ENCODE measurements at regions not wholly inside any gene's neighbourhood (a gene's known extent, or its start where the extent isn't known, plus 50 kb on each side); places are given as distances from the start of the nearest gene placed in this dataset.
"Not testable (repeated sequence)": the region's sequence is repeated elsewhere in the genome, so short reads cannot be mapped to it uniquely, and the experiment has no call there.

DNA sequence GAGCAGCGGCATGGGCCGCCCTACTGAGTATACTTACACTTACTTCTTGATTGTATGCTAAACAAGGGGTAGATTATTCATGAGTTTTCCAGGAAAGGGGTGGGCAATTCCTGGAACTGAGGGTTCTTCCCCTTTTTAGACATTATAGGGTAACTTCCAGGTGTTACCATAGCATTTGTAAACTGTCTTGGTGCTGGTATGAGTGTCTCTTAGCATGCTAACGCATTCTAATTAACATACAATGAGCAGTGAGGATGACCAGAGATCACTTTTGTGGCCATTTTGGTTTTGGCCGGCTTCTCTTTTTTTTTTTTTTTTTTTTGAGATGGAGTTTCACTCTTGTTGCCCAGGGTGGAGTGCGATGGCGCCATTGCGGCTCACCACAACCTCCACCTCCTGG, 491.8 kb upstream of the AUTS2 start:
- not testable (repeated sequence) for H3K4me3 Mint-ChIP-seq, ATAC-seq

DNA sequence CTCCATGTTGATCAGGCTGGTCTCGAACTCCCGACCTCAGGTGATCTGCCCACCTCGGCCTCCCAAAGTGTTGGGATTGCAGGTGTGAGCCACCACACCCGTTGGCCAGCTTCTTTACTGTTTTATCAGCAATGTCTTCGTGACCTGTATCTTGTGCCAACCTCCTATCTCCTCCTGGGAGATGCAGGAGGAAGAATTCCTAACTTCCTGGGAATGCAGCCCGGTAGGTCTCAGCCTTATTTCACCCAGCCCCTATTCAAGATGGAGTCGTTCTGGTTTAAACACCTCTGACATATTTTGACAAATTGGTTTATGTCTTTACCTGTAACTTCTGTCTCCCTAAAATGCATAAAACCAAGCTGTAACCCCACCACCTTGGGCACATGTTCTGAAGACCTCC, 491.3 kb upstream of the AUTS2 start:
- H3K4me1 Mint-ChIP-seq, H3K4me3 Mint-ChIP-seq, DNase-seq, H3K27ac Mint-ChIP-seq, ATAC-seq, H3K27me3 Mint-ChIP-seq: not testable (repeated sequence)
- peaks cover under 1 to 22% of the 10 kb centered on the region in 2 donors for H3K9me3 Mint-ChIP-seq

More for the DNA sequence above, 491.8 kb upstream of the AUTS2 start:
- not testable (repeated sequence) for H3K4me1 Mint-ChIP-seq, H3K27ac Mint-ChIP-seq, H3K27me3 Mint-ChIP-seq, DNase-seq
- peaks cover 0 to 20% of the 10 kb centered on the region in 2 donors for H3K9me3 Mint-ChIP-seq

DNA sequence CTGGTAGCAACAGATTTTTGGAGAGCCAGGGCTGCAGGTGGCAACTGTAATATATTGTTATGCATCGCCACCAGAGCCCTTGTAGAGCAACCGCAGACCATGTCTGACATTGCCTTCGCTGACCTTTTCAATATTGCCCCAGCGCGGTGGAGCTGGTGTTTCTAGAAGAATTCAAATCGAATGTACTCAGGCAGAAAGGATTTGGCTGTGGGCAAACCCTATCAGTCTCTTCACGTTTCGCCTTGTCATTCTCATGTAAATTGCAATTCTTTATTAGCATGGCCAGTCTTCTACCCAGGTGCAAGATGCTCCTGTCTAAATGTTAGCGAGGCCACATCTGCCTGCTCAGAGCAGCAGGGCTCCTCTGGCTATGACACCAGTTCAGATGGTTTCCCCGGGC, 490.2 kb upstream of the AUTS2 start:
- DNase-seq: no peak
- no peak overlapping the region for H3K27ac Mint-ChIP-seq
- no peak for ATAC-seq
- H3K27me3 Mint-ChIP-seq: no peaks in the 10 kb centered on the region
- no peak overlapping the region for H3K4me3 Mint-ChIP-seq
- H3K9me3 Mint-ChIP-seq: peaks cover 5 to 25% of the 10 kb centered on the region in 2 donors
- H3K4me1 Mint-ChIP-seq: no peaks in the 10 kb centered on the region

DNA sequence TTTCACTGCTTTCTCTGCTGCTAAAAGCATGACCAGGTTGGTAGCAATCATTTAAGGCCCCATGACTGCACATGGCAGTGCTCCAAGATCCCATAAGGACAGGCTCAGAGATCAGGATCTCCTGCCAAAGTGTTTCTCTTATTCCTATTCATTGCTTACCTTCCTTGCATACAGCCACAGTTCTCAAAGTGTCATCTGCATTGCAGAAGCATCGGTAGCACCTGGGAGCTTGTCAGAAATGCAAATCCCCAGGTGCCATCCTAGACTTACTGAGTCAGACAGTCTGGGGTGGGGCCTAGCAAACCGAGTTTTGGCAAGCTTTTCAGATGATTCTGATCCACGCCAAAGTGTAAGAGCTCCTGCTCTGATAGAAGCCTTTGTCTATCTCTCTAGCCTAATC, 489.0 kb upstream of the AUTS2 start:
- H3K27me3 Mint-ChIP-seq: no peaks in the 10 kb centered on the region
- H3K9me3 Mint-ChIP-seq: peaks cover 5 to 24% of the 10 kb centered on the region in 2 donors
- H3K4me3 Mint-ChIP-seq: no peak overlapping the region
- DNase-seq: no peak
- no peak for ATAC-seq
- no peaks in the 10 kb centered on the region for H3K4me1 Mint-ChIP-seq
- H3K27ac Mint-ChIP-seq: no peak overlapping the region

DNA sequence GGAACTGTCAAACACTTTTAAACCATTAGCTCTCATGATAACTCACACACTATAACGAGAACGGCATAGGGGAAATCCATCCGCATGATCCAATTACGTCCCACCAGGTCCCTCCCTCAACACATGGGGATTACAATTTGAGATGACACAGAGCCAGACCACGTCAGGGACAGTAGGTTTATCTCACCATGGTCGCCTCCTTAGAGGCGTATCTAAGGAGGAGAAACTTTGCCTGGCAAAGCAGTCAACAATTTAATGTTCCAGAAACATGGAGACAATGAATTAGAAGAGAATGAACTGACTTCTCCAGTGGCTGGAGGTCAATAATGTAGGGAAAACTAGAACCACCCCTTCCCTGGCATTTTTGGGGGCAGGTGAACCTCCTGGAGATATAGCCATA, 488.4 kb upstream of the AUTS2 start:
- ATAC-seq: no peak
- H3K27me3 Mint-ChIP-seq: no peaks in the 10 kb centered on the region
- peaks cover 5 to 24% of the 10 kb centered on the region in 2 donors for H3K9me3 Mint-ChIP-seq
- no peaks in the 10 kb centered on the region for H3K4me1 Mint-ChIP-seq
- no peak for DNase-seq
- H3K4me3 Mint-ChIP-seq: no peak overlapping the region
- H3K27ac Mint-ChIP-seq: no peak overlapping the region

DNA sequence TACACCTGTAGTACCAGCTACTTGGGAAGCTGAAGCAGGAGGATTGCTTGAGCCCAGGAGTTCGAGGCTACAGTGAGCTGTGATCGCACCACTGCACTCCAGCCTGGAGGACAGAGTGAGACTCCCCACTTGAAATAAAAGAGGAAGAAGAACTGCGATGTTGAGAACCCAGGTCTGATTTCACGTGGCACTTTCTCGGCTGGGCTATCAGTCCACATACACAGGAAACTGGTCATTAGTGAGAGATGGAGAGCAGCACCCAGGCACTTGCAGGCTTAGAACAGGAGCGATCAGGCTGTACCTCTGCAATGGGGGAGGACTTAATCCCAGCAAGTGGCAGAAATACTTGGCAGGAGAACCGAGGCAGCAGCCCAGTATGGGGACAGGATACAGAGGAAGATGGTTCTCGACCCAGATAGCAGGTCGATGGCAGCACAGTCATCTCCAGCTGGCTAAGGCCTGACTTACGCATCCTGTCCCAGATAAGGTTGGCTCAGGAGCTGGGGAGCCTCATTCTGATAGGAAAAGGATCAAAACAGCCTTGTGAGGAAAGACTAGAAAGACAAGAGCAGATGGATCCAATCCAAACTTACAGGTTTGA, 487.7 kb upstream of the AUTS2 start:
- H3K9me3 Mint-ChIP-seq: peaks cover 5 to 24% of the 10 kb centered on the region in 2 donors
- no peak for DNase-seq
- H3K27me3 Mint-ChIP-seq: no peaks in the 10 kb centered on the region
- H3K27ac Mint-ChIP-seq: no peak overlapping the region
- no peak overlapping the region for H3K4me3 Mint-ChIP-seq
- H3K4me1 Mint-ChIP-seq: no peaks in the 10 kb centered on the region
- ATAC-seq: no peak

DNA sequence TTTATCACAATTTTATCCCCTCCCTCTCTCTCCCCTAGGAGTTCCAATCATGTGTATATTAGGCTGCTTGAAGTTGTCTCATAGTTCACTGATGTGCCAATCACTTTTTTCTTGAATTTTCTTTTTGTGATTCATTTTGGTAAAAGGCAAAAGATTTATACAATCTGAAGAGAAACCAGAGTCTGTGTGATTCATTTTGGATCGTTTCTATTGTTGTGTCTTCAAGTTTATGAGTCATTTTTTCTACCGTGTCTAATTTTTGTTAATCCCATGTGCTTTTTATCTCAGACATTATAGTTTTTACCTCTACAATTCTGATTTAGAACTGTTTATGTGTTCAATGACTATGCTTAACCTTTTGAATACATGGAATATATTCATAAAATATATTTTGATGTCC, 483.9 kb upstream of the AUTS2 start:
- Mint-ChIP-seq H3K4me3 (no peak overlapping the region), H3K9me3 (peaks cover 8 to 24% of the 10 kb centered on the region in 2 donors), H3K27ac (no peak overlapping the region), H3K4me1 (no peaks in the 10 kb centered on the region), H3K27me3 (no peaks in the 10 kb centered on the region)
- no peak for DNase-seq
- ATAC-seq: no peak

DNA sequence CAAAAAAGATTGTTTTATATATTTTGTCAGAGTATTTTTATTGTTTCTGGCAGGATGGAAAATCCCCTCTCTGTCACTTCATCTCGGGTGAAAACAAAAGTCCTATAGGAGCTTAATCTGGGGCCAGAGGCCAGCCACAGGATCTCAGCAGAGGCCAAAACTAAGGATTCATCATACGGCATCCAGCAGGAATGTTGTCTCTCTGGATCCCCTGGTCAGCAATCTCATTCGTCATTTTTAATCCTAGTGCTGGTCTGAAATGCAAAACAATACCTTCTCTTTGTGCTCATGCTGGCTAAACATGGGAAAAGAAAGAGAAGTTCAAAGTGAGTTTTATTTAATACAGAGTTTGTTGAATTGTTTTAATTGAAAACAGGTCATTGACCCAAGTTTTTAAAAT, 482.5 kb upstream of the AUTS2 start:
- DNase-seq: no peak
- Mint-ChIP-seq H3K4me1 (no peaks in the 10 kb centered on the region), H3K9me3 (peaks cover 8 to 18% of the 10 kb centered on the region in 2 donors), H3K27me3 (no peaks in the 10 kb centered on the region), H3K4me3 (no peak overlapping the region), H3K27ac (no peak overlapping the region)
- no peak for ATAC-seq

DNA sequence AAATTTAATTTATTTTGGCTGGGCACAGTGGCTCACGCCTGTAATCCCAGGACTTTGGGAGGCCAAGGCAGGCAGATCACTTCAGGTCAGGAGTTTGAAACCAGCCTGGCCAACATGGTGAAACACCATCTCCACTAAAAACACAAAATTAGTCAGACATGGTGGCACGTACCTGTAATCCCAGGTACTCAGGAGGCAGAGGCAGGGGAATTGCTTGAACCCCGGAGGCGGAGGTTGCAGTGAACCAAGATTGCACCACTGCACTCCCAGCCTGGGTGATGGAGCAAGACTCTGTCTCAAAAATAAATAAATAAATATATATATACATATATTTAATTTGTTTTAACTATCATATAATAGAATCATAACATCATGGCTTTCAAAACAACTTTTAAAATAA, 482.1 kb upstream of the AUTS2 start:
- H3K27ac Mint-ChIP-seq, H3K4me3 Mint-ChIP-seq, ATAC-seq, H3K27me3 Mint-ChIP-seq, H3K4me1 Mint-ChIP-seq, DNase-seq: not testable (repeated sequence)
- H3K9me3 Mint-ChIP-seq: peaks cover 8 to 15% of the 10 kb centered on the region in 2 donors

DNA sequence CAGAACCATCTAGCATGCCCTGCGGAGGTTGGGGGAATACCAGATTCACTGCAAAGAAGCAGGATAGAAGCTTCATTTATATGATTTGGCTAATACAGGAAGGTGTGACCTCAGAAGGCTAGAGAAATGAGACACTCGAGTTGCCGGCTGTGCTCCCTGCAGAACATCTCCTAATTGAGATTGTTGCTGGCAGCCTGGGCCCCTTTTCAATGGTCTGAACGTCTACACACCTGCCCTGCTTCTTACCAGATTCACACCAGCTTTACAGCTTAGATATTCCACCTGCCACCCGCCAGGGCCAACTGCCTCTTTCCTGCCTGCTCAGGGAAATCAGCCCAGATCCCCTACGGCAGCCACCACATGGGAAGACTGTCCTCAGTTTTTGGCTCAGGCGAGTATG, 475.3 kb upstream of the AUTS2 start:
- ATAC-seq (no peak), DNase-seq (no peak)
- Mint-ChIP-seq H3K27ac (no peak overlapping the region), H3K27me3 (peaks cover 7% of the 10 kb centered on the region), H3K4me3 (no peak overlapping the region), H3K9me3 (peaks cover 0 to 7% of the 10 kb centered on the region in 2 donors), H3K4me1 (no peaks in the 10 kb centered on the region)

DNA sequence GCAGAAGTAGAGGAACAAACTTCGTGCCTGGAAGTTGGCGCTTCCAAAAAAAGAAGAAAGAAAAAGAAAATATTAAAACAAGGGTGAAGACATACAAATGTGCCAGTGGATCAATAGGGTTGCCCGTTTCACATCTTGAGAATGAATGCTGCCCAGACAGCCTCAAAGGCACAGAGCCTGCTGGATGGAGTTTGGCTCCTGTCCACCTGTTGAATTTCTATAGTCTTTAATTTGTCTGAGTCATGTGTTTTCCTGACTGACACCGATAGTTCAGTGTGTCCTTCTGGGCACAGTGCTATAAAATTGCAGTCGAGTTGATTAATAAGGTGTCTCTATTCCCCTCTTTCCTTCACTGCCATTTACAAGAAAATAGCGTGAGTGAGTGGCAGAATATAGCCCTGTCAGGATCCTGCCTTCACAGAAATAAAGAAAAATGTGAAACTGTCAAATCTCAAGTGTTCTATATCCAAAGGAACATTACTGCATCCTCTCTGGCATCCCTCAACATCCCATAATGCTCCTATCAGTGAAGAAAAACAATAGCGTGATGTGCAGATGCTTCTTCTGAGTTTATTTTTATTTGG, 471.3 kb upstream of the AUTS2 start:
- DNase-seq (no peak), ATAC-seq (no peak)
- H3K4me1 Mint-ChIP-seq: no peaks in the 10 kb centered on the region
- H3K9me3 Mint-ChIP-seq: peaks cover 0 to 19% of the 10 kb centered on the region in 2 donors
- H3K27ac Mint-ChIP-seq: no peak overlapping the region
- peaks cover 7% of the 10 kb centered on the region for H3K27me3 Mint-ChIP-seq
- no peak overlapping the region for H3K4me3 Mint-ChIP-seq

DNA sequence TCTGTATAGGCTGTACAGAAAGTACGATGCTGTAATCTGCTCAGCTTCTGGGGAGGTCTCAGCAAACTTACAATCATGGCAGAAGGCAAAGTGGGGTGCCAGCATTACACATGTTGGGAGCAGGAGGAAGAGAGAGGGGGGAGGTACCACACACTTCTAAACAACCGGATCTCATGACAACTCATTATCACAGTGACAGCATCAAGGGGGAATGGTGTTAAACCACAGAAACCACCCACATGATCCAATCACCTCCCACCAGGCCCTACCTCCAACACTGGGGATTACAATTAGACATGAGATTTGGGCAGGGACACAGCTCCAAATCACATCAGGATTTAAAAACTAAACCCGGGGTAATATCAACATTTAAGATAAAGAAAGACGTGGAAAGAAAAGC, 468.8 kb upstream of the AUTS2 start:
- ATAC-seq (no peak), DNase-seq (no peak)
- Mint-ChIP-seq H3K4me3 (no peak overlapping the region), H3K9me3 (peaks cover 0 to 25% of the 10 kb centered on the region in 2 donors), H3K4me1 (no peaks in the 10 kb centered on the region), H3K27me3 (peaks cover 18% of the 10 kb centered on the region), H3K27ac (no peak overlapping the region)

DNA sequence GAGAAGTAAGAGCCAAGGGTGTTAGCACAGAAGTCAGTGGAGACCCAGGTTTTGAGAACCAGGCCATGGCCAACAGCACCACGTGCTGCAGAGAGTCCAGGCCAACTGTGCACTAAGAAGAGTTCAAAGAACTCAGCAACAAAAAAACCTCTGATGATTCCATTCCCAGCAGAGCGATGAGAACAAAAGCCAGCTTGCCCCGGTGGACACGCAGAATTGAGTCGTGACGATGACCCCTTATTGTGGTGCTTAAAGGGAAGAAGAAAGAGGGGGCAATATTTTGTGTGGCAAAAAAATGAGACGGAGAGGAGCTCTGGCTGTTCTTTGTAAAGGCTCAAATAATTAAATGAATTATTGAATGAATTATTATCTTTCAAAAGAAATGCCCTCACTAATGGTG, 468.3 kb upstream of the AUTS2 start:
- H3K9me3 Mint-ChIP-seq: peaks cover 0 to 25% of the 10 kb centered on the region in 2 donors
- H3K4me1 Mint-ChIP-seq: no peaks in the 10 kb centered on the region
- no peak for ATAC-seq
- peaks cover 22% of the 10 kb centered on the region for H3K27me3 Mint-ChIP-seq
- DNase-seq: no peak
- H3K4me3 Mint-ChIP-seq: no peak overlapping the region
- no peak overlapping the region for H3K27ac Mint-ChIP-seq

DNA sequence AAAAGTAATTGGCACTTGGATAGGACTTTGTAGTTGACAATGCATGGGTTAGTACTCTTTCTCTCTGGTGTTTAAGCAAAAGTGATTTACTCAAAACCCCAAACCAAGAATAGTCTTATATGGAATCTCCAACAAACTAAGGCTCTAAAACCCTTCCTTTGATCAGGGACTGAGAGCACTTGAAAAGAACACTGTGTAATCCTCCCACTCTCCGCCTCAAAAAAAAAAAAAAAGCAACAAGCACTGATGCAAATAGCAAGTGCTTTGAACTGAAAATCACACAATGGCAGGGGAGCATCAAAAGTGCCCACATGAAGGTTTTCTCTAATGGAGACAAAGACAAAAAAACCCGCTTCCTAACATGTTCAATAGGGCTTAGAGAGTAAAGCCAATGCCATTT, 467.9 kb upstream of the AUTS2 start:
- H3K27ac Mint-ChIP-seq: no peak overlapping the region
- no peaks in the 10 kb centered on the region for H3K4me1 Mint-ChIP-seq
- no peak overlapping the region for H3K4me3 Mint-ChIP-seq
- peaks cover under 1 to 25% of the 10 kb centered on the region in 2 donors for H3K9me3 Mint-ChIP-seq
- ATAC-seq (no peak), DNase-seq (no peak)
- peaks cover 24% of the 10 kb centered on the region for H3K27me3 Mint-ChIP-seq

DNA sequence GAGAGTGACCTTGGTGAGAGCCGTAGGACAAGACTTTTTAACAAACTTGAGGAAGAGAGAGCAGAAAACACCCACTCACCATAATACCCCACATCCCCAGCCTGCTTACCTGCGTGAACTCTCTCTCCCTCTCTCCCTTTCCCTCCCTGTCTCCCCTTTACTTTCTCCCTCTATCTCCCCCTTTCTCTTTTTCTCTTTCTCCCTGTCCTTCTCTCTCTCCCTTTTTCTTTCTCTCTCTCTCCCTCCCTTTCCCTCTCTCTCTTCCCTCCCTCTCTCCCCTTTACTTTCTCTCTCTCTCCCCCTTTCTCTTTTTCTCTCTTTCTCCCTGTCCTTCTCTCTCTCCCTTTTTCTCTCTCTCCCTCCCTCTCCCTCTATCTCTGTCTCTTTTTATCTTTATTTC, 464.0 kb upstream of the AUTS2 start:
- H3K4me1 Mint-ChIP-seq: no peaks in the 10 kb centered on the region
- no peak for DNase-seq
- no peak for ATAC-seq

DNA sequence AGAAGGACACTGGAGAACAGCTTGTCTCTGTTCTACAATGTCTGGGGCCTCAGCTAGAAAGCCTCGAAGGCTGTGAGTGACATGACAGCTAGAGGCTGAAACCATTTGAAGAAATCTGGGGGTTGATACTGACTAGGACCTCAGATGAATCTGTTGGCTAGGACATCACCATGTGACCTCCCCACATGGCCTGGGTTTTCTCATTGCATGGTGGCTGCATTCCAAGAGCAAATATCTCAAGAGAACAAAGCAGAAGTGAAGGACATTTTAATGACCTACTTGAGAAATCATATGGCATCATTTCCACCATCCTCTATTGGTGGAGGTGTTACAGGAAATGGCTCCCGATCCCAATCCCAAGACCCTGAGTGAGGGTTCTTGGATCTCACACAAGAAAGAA, 450.6 kb upstream of the AUTS2 start:
- DNase-seq: no peak
- no peak overlapping the region for H3K27ac Mint-ChIP-seq
- H3K4me1 Mint-ChIP-seq: no peaks in the 10 kb centered on the region
- H3K4me3 Mint-ChIP-seq: no peak overlapping the region
- peaks cover 9 to 31% of the 10 kb centered on the region in 2 donors for H3K9me3 Mint-ChIP-seq
- ATAC-seq: no peak
- no peaks in the 10 kb centered on the region for H3K27me3 Mint-ChIP-seq

More for the DNA sequence above, 464.0 kb upstream of the AUTS2 start:
- H3K27ac Mint-ChIP-seq: peak overlapping the region in 1 of 2 donors; percentile 79
- H3K9me3 Mint-ChIP-seq: peaks cover 20 to 27% of the 10 kb centered on the region in 2 donors
- H3K4me3 Mint-ChIP-seq: no peak overlapping the region
- peaks cover 16% of the 10 kb centered on the region for H3K27me3 Mint-ChIP-seq

All from stimulated activated naive CD8-positive, alpha-beta T cell treated with anti-CD3 and anti-CD28 coated beads, Interleukin-15, amount 100 ng/mL, for 72 hours (primary cell).